HCT116 (cell line): ENCODE measurements at regions not wholly inside any gene's neighbourhood (a gene's known extent, or its start where the extent isn't known, plus 50 kb on each side); places are given as distances from the start of the nearest gene placed in this dataset.

Source experiments
- ATAC-seq: fragments of 200-7000 bp; cut with Tn5 transposase; 2 replicates; pipeline ENCODE4 v1.9.1; 2020; ENCODE audit warnings: mild to moderate bottlenecking, moderate library complexity
- BruUV-seq: library from RNA; stranded (reverse); fragments of 400-500 nt; replicated peaks from 2 replicates; lab custom pipeline; 2021; lab: Mats Ljungman, UMichigan
- CTCF ChIA-PET: fragments of 300-600 bp; sonication (Branson Sonifier 250); formaldehyde crosslinking; loops from one replicate; lab custom pipeline; 2021; ENCODE audit warnings: antibody characterized with exemption; lab: Charles Lee
- POLR2A ChIA-PET: fragments of 300-600, 350-600 bp; sonication (Branson Sonifier 250); formaldehyde crosslinking; loops from one replicate; lab custom pipeline; 2021; ENCODE audit warnings: antibody characterized with exemption; lab: Charles Lee
- RAD21 ChIA-PET, 2 experiments: fragments of 300-600 bp; sonication (Branson Sonifier 250); formaldehyde crosslinking; loops; one replicate each; lab custom pipeline; 2023; ENCODE audit warnings: low total read pairs in 2 of 2; ENCODE audit not compliant: uncharacterized antibody in 2 of 2, unreplicated experiment in 2 of 2, low non-redundant PET in 1 of 2; lab: Charles Lee
- DNase-seq: peaks from one replicate; pipeline ENCODE4 v3.0.0-alpha.2; 2010; ENCODE audit warnings: low read depth, low spot score
- H2AFZ ChIP-seq: fragments of 200-600 bp; shearing (Covaris generic), sonication (generic); 2 replicates; pipeline ENCODE4 v1.6.1; 2017; ENCODE audit warnings: low read depth, mixed run types, mixed read lengths, antibody characterized with exemption, low read length; ENCODE audit not compliant: poor library complexity, severe bottlenecking
- H3K27ac ChIP-seq: 2 replicates; pipeline ENCODE4 v1.5.1; 2012; ENCODE audit warnings: low read depth, low read length
- H3K27me3 ChIP-seq: fragments of 200-600 bp; sonication (generic); 2 replicates; pipeline ENCODE4 v1.6.1; 2016; ENCODE audit warnings: mixed run types, low read length, mixed read lengths; ENCODE audit not compliant: insufficient read depth
- H3K36me3 ChIP-seq, 2 experiments: fragments of 200-500 bp in 1 of 2; fragments of 200-600 bp in 1 of 2; sonication (Bioruptor generic) in 1 of 2; sonication (generic) in 1 of 2; 2 replicates each; pipeline versions ENCODE4 v1.5.1 to v1.6.1; 2014 to 2016; ENCODE audit warnings: low read length in 2 of 2, inconsistent platforms in 1 of 2, mixed read lengths in 1 of 2, mixed run types in 1 of 2; ENCODE audit not compliant: insufficient read depth in 2 of 2, control insufficient read depth in 1 of 2
- H3K4me1 ChIP-seq, 2 experiments: fragments of 200-600 bp in 1 of 2; sonication (generic) in 1 of 2; 2 replicates each; pipeline versions ENCODE4 v1.5.1 to v1.6.1; 2012 to 2017; ENCODE audit warnings: low read length in 2 of 2, inconsistent platforms in 1 of 2, mild to moderate bottlenecking in 1 of 2, mixed read lengths in 1 of 2, mixed run types in 1 of 2, moderate library complexity in 1 of 2; ENCODE audit not compliant: insufficient read depth in 2 of 2, control insufficient read depth in 1 of 2
- H3K4me2 ChIP-seq: fragments of 200-600 bp; sonication (generic); 2 replicates; pipeline ENCODE4 v1.6.1; 2017; ENCODE audit warnings: mixed run types, low read length, mixed read lengths
- H3K4me3 ChIP-seq, 2 experiments: fragments of 200-600 bp in 1 of 2; sonication (generic) in 1 of 2; replicated peaks in 1 of 2; 2 replicates each; pipeline ENCODE4 v1.5.1; 2011 to 2016; ENCODE audit warnings: low read length in 2 of 2, control low read depth in 1 of 2, low read depth in 1 of 2, mild to moderate bottlenecking in 1 of 2, mixed read lengths in 1 of 2, mixed run types in 1 of 2
- H3K79me2 ChIP-seq: fragments of 200-600 bp; sonication (generic); 2 replicates; pipeline ENCODE4 v1.6.1; 2017; ENCODE audit warnings: mild to moderate bottlenecking, mixed run types, low read length, moderate library complexity, mixed read lengths; ENCODE audit not compliant: insufficient read depth
- H3K9ac ChIP-seq: fragments of 200-600 bp; sonication (generic); 2 replicates; pipeline ENCODE4 v1.6.1; 2016; ENCODE audit warnings: low read length, mixed read lengths
- H3K9me2 ChIP-seq: fragments of 200-600 bp; sonication (generic), shearing (Covaris generic); 2 replicates; pipeline ENCODE4 v1.6.1; 2017; ENCODE audit warnings: mixed run types, mild to moderate bottlenecking, moderate library complexity; ENCODE audit not compliant: insufficient read depth
- H3K9me3 ChIP-seq, 2 experiments: fragments of 200-500 bp in 1 of 2; fragments of 200-600 bp in 1 of 2; sonication (Bioruptor generic) in 1 of 2; sonication (generic) in 1 of 2; 2 replicates each; pipeline ENCODE4 v1.6.1; 2014 to 2017; ENCODE audit warnings: low read length in 2 of 2, mixed read lengths in 2 of 2, inconsistent platforms in 1 of 2, low read depth in 1 of 2, mild to moderate bottlenecking in 1 of 2, mixed run types in 1 of 2, moderate library complexity in 1 of 2; ENCODE audit not compliant: control insufficient read depth in 1 of 2, insufficient read depth in 1 of 2
- H4K20me1 ChIP-seq: fragments of 200-600 bp; sonication (generic), shearing (Covaris generic); 2 replicates; pipeline ENCODE4 v1.6.1; 2017; ENCODE audit warnings: mixed run types, mild to moderate bottlenecking, moderate library complexity; ENCODE audit not compliant: insufficient read depth
- ELF1 ChIP-seq: IDR thresholded peaks from 2 replicates; pipeline ENCODE4 v1.6.1; 2012; ENCODE audit warnings: low read depth, borderline replicate concordance
- JUND ChIP-seq: IDR thresholded peaks from 2 replicates; pipeline ENCODE4 v1.6.1; 2012
- POLR2A ChIP-seq: IDR thresholded peaks from 2 replicates; pipeline ENCODE4 v1.7.0; 2011; ENCODE audit warnings: borderline replicate concordance; ENCODE audit not compliant: insufficient read depth, insufficient read length; ENCODE audit errors: extremely low read depth
- POLR2AphosphoS5 ChIP-seq: IDR thresholded peaks from 2 replicates; pipeline ENCODE4 v1.6.1; 2011; ENCODE audit warnings: mild to moderate bottlenecking, low read depth, low read length, moderate library complexity
- SIN3A ChIP-seq: IDR thresholded peaks from 2 replicates; pipeline ENCODE4 v1.6.1; 2012; ENCODE audit warnings: low read depth
- SRF ChIP-seq: IDR thresholded peaks from 2 replicates; pipeline ENCODE4 v1.6.1; 2012; ENCODE audit warnings: low read depth
- ZFX ChIP-seq: fragments of 450-650 bp; IDR thresholded peaks from 2 replicates; pipeline ENCODE4 v1.6.1; 2017
- ZNF274 ChIP-seq: fragments of 200-500 bp; sonication (Bioruptor generic); IDR thresholded peaks from 2 replicates; pipeline ENCODE4 v1.6.1; 2014; ENCODE audit warnings: mild to moderate bottlenecking, low read depth, low read length, inconsistent platforms
- intact Hi-C: fragments of 100-400 bp; cut with micrococcal nuclease; formaldehyde crosslinking; loops from 2 replicates; pipeline ENCODE4 v1.10.0; 2022
- TF ChIP-seq, protein P1 (sequence below): IDR thresholded peaks from 2 replicates; pipeline ENCODE4 v1.6.1; 2011; ENCODE audit warnings: mild to moderate bottlenecking, low read length, moderate library complexity; ENCODE audit not compliant: insufficient replicate concordance; ENCODE audit errors: extremely low read depth
- TF ChIP-seq, protein P2 (sequence below): IDR thresholded peaks from 2 replicates; pipeline ENCODE4 v1.6.1; 2012
- TF ChIP-seq, protein P3 (sequence below): IDR thresholded peaks from 2 replicates; pipeline ENCODE4 v1.6.1; 2012
- TF ChIP-seq, protein P4 (sequence below), 3 experiments: fragments of 200-600 bp in 1 of 3; sonication (generic) in 1 of 3; IDR thresholded peaks in 2 of 3; conservative IDR thresholded peaks in 1 of 3; 2 replicates each; pipeline ENCODE4 v1.5.1; 2012 to 2017; ENCODE audit warnings: low read depth in 2 of 3, low read length in 2 of 3, antibody characterized with exemption in 1 of 3, borderline replicate concordance in 1 of 3, control low read depth in 1 of 3, mild to moderate bottlenecking in 1 of 3, mixed read lengths in 1 of 3, mixed run types in 1 of 3, moderate library complexity in 1 of 3; ENCODE audit not compliant: insufficient read depth in 1 of 3

DNA sequence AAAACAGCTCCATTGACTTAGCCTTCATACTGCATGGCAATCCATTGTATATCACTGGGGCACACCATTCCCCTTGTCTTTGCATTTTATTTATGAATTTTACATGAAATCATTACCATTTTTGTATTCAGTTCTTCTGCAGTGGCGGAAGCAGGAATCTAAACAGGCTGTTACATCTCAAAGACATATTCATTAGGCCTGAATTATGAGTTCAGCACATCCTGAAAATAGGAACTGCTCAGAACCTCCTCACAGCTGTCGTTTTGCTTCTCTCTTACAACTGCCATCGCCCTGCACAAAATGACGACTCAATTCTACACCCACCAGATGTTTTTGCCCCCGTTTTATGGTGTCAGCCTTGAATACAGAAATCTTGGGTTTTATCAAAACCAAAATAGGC lies 474.4 kb upstream of the MAGEB18 start:
- H3K9ac ChIP-seq: no peak overlapping the region
- no peaks in the 10 kb centered on the region for H4K20me1 ChIP-seq
- no peak overlapping the region for H3K27ac ChIP-seq
- H3K79me2 ChIP-seq: no peaks in the 10 kb centered on the region
- H3K4me2 ChIP-seq: no peak overlapping the region
- H3K36me3 ChIP-seq: no peaks in the 10 kb centered on the region
- intact Hi-C loops: no loop called here
- no TSS peak for BruUV-seq
- H3K9me2 ChIP-seq: no peaks in the 10 kb centered on the region
- no peaks in the 10 kb centered on the region for H3K9me3 ChIP-seq
- DNase-seq (no peak), ATAC-seq (no peak)
- H2AFZ ChIP-seq: no peak overlapping the region
- no peaks in the 10 kb centered on the region for H3K4me1 ChIP-seq
- RAD21 ChIA-PET: no interaction called here
- POLR2A ChIA-PET: no interaction called here
- no peaks in the 10 kb centered on the region for H3K27me3 ChIP-seq
- CTCF ChIA-PET: no interaction called here
- H3K4me3 ChIP-seq: no peak overlapping the region
- TF ChIP-seq, protein P1, sequence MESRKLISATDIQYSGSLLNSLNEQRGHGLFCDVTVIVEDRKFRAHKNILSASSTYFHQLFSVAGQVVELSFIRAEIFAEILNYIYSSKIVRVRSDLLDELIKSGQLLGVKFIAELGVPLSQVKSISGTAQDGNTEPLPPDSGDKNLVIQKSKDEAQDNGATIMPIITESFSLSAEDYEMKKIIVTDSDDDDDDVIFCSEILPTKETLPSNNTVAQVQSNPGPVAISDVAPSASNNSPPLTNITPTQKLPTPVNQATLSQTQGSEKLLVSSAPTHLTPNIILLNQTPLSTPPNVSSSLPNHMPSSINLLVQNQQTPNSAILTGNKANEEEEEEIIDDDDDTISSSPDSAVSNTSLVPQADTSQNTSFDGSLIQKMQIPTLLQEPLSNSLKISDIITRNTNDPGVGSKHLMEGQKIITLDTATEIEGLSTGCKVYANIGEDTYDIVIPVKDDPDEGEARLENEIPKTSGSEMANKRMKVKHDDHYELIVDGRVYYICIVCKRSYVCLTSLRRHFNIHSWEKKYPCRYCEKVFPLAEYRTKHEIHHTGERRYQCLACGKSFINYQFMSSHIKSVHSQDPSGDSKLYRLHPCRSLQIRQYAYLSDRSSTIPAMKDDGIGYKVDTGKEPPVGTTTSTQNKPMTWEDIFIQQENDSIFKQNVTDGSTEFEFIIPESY: no peak
- TF ChIP-seq POLR2A (no peak), ZFX (no peak)
- TF ChIP-seq, protein P2, sequence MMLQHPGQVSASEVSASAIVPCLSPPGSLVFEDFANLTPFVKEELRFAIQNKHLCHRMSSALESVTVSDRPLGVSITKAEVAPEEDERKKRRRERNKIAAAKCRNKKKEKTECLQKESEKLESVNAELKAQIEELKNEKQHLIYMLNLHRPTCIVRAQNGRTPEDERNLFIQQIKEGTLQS: no peak
- TF ChIP-seq, all 23 proteins: peak for 0

DNA sequence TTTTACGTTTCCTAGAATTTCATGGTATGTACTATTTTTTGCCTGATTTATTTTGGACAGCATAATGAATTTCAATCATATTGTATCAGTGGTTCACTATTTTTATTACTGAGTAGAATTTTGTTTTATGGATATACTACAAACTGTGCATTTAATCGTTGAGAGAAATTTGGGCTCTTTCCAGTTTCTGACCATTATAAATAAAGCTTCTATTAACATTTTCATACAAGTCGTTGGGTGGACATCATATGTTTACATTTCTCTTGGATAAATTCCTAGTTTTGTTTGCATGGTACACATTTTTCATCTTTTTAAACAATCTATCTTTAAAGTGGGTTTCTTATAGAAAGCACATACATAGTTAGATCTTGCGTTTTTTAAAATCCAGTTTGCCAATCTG lies 472.7 kb upstream of the MAGEB18 start:
- Histone ChIP-seq H3K4me2 (no peak overlapping the region), H2AFZ (no peak overlapping the region), H3K9ac (no peak overlapping the region), H3K4me3 (no peak overlapping the region), H3K27me3 (no peaks in the 10 kb centered on the region), H3K27ac (no peak overlapping the region), H3K36me3 (no peaks in the 10 kb centered on the region), H3K79me2 (no peaks in the 10 kb centered on the region), H3K9me2 (no peaks in the 10 kb centered on the region), H4K20me1 (no peaks in the 10 kb centered on the region), H3K4me1 (no peaks in the 10 kb centered on the region), H3K9me3 (no peaks in the 10 kb centered on the region)
- intact Hi-C loops: no loop called here
- BruUV-seq: no TSS peak
- ATAC-seq: no peak
- ChIA-PET POLR2A (no interaction called here), CTCF (no interaction called here)
- TF ChIP-seq, protein P3, sequence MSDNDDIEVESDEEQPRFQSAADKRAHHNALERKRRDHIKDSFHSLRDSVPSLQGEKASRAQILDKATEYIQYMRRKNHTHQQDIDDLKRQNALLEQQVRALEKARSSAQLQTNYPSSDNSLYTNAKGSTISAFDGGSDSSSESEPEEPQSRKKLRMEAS: no peak
- TF ChIP-seq POLR2AphosphoS5: no peak
- no peak for TF ChIP-seq SRF
- no peak for TF ChIP-seq ZNF274
- no peak for TF ChIP-seq ELF1
- no peak for TF ChIP-seq SIN3A
- TF ChIP-seq, protein P4, sequence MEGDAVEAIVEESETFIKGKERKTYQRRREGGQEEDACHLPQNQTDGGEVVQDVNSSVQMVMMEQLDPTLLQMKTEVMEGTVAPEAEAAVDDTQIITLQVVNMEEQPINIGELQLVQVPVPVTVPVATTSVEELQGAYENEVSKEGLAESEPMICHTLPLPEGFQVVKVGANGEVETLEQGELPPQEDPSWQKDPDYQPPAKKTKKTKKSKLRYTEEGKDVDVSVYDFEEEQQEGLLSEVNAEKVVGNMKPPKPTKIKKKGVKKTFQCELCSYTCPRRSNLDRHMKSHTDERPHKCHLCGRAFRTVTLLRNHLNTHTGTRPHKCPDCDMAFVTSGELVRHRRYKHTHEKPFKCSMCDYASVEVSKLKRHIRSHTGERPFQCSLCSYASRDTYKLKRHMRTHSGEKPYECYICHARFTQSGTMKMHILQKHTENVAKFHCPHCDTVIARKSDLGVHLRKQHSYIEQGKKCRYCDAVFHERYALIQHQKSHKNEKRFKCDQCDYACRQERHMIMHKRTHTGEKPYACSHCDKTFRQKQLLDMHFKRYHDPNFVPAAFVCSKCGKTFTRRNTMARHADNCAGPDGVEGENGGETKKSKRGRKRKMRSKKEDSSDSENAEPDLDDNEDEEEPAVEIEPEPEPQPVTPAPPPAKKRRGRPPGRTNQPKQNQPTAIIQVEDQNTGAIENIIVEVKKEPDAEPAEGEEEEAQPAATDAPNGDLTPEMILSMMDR (IDR thresholded peaks at IDR 0.05 in 2 of 3, conservative IDR thresholded peaks at IDR 0.05 in 1 of 3; ENCODE audit: borderline replicate concordance in 1 of 3, insufficient read depth in 1 of 3, low read depth in 2 of 3, low read length in 2 of 3): no peak
- TF ChIP-seq, protein P2: no peak
- TF ChIP-seq JUND: no peak
- TF ChIP-seq, all 23 proteins: peak for 0
- RAD21 ChIA-PET: no interaction called here
- DNase-seq: no peak
